CD4-positive, CD25-positive, alpha-beta regulatory T cell (primary cell): ENCODE measurements at regions not wholly inside any gene's neighbourhood (a gene's known extent, or its start where the extent isn't known, plus 50 kb on each side); places are given as distances from the start of the nearest gene placed in this dataset.

Source experiments
- ATAC-seq, 2 donors: fragments of 150-1000 bp; cut with Tn5 transposase; one replicate each; pipeline ENCODE4 v1.10.0; 2021; ENCODE audit warnings: low read depth in 2 of 2, moderate number of reproducible peaks in 2 of 2, moderate library complexity in 1 of 2
- DNase-seq, 3 donors: peaks; one replicate each; pipeline versions ENCODE4 v3.0.0 to v3.0.0-alpha.2; 2012 to 2022; ENCODE audit warnings: mixed read lengths in 1 of 3
- H3K27ac ChIP-seq: one replicate; pipeline ENCODE4 v1.7.0; 2013; ENCODE audit warnings: mild to moderate bottlenecking, low read length; ENCODE audit not compliant: insufficient read depth, poor library complexity, severe bottlenecking
- H3K27me3 ChIP-seq: one replicate; pipeline ENCODE4 v1.7.0; 2013; ENCODE audit warnings: low read length; ENCODE audit not compliant: control insufficient read depth, insufficient read depth
- H3K36me3 ChIP-seq: one replicate; pipeline ENCODE4 v1.7.0; 2013; ENCODE audit warnings: mild to moderate bottlenecking, low read length, moderate library complexity; ENCODE audit not compliant: control insufficient read depth, insufficient read depth
- H3K4me1 ChIP-seq: 2 replicates; pipeline ENCODE4 v1.7.0; 2013; ENCODE audit warnings: mild to moderate bottlenecking, low read length; ENCODE audit not compliant: insufficient read depth, control insufficient read depth, poor library complexity, severe bottlenecking
- H3K4me3 ChIP-seq: one replicate; pipeline ENCODE4 v1.7.0; 2013; ENCODE audit warnings: low read depth, mild to moderate bottlenecking, low read length, moderate library complexity
- H3K9me3 ChIP-seq, 2 experiments: 1 replicate in 1 of 2; 2 replicates in 1 of 2; pipeline ENCODE4 v1.7.0; 2013; ENCODE audit warnings: low read length in 2 of 2, mild to moderate bottlenecking in 1 of 2, moderate library complexity in 1 of 2; ENCODE audit not compliant: control insufficient read depth in 2 of 2
- H3K27ac Mint-ChIP-seq, 3 donors: one replicate each; pipeline ENCODE4 v1.8.0; 2020 to 2022; ENCODE audit warnings: mild to moderate bottlenecking in 3 of 3, mixed read lengths in 3 of 3, moderate library complexity in 2 of 3
- H3K27me3 Mint-ChIP-seq: one replicate; pipeline ENCODE4 v1.8.0; 2022; ENCODE audit warnings: mild to moderate bottlenecking, mixed read lengths
- H3K36me3 Mint-ChIP-seq: one replicate; pipeline ENCODE4 v1.8.0; 2020; ENCODE audit warnings: mixed read lengths
- H3K4me1 Mint-ChIP-seq, 4 donors: one replicate each; pipeline ENCODE4 v1.8.0; 2020 to 2022; ENCODE audit warnings: mixed read lengths in 4 of 4, mild to moderate bottlenecking in 1 of 4
- H3K4me3 Mint-ChIP-seq, 4 donors: one replicate each; pipeline ENCODE4 v1.8.0; 2020 to 2022; ENCODE audit warnings: mild to moderate bottlenecking in 4 of 4, mixed read lengths in 4 of 4, moderate library complexity in 3 of 4
- H3K9me3 Mint-ChIP-seq, 7 donors: one replicate each; pipeline ENCODE4 v1.8.0; 2020 to 2022; ENCODE audit warnings: mixed read lengths in 7 of 7, mild to moderate bottlenecking in 3 of 7, moderate library complexity in 2 of 7

DNA sequence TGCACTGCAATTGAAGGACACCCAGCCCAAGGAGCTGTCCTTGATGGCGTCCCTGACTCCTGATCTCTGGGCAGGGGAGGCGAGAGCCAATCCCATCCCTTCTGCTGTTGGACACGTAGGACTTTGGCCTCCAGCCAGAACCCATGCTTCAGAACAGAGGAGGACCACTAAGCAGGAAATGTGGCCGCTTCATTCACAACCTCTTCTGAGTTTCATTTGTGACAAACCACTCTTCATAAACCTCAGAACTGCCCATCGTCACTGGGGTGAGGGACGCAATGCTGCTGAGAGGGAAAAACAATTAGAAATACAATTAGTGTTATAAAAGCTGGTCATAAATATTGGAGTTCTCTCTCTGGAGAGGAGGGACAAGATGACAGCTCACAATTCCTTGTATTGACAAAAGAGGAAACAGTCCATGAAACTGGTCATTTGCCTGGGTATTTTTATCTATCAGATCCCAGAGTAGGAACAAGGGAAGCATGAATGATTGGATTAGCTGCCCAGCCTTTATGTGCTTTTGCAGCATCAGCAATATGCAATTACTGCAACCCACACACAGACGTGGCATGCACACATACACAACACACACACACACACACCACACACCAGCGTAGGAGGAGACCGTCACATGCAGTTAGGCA lies 216.5 kb upstream of the CADM1 start:
- no peak overlapping the region for H3K27ac Mint-ChIP-seq
- H3K27me3 Mint-ChIP-seq: no peaks in the 10 kb centered on the region
- no peaks in the 10 kb centered on the region for H3K36me3 Mint-ChIP-seq
- H3K4me1 Mint-ChIP-seq: no peaks in the 10 kb centered on the region
- H3K9me3 Mint-ChIP-seq: peaks cover 0 to 2% (median 0%) of the 10 kb centered on the region in 7 donors
- Histone ChIP-seq H3K4me3 (no peak overlapping the region), H3K4me1 (no peaks in the 10 kb centered on the region), H3K36me3 (no peaks in the 10 kb centered on the region), H3K27me3 (no peaks in the 10 kb centered on the region), H3K27ac (no peak overlapping the region), H3K9me3 (no peaks in the 10 kb centered on the region)
- H3K4me3 Mint-ChIP-seq: no peak overlapping the region
- ATAC-seq (no peak), DNase-seq (no peak)

GRCh38 chr11:115718945-115719344 lies 214.7 kb upstream of the CADM1 start:
- H3K4me1 Mint-ChIP-seq: no peaks in the 10 kb centered on the region
- H3K9me3 Mint-ChIP-seq: peaks cover 0 to 2% (median 0%) of the 10 kb centered on the region in 7 donors

GRCh38 chr11:115718106-115718505 lies 213.9 kb upstream of the CADM1 start:
- no peaks in the 10 kb centered on the region for H3K4me1 Mint-ChIP-seq
- DNase-seq: no peak
- H3K4me3 Mint-ChIP-seq: no peak overlapping the region
- Histone ChIP-seq H3K36me3 (no peaks in the 10 kb centered on the region), H3K9me3 (no peaks in the 10 kb centered on the region), H3K27ac (no peak overlapping the region), H3K4me1 (no peaks in the 10 kb centered on the region), H3K27me3 (peaks cover 2% of the 10 kb centered on the region), H3K4me3 (no peak overlapping the region)
- no peak overlapping the region for H3K27ac Mint-ChIP-seq
- peaks cover 0 to 2% (median 0%) of the 10 kb centered on the region in 7 donors for H3K9me3 Mint-ChIP-seq
- no peaks in the 10 kb centered on the region for H3K36me3 Mint-ChIP-seq
- H3K27me3 Mint-ChIP-seq: no peaks in the 10 kb centered on the region
- no peak for ATAC-seq

More at GRCh38 chr11:115718945-115719344, 214.7 kb upstream of the CADM1 start:
- H3K9me3 ChIP-seq: no peaks in the 10 kb centered on the region
- Mint-ChIP-seq H3K27ac (no peak overlapping the region), H3K36me3 (no peaks in the 10 kb centered on the region), H3K27me3 (no peaks in the 10 kb centered on the region), H3K4me3 (no peak overlapping the region)
- H3K27ac ChIP-seq: no peak overlapping the region
- no peaks in the 10 kb centered on the region for H3K4me1 ChIP-seq
- DNase-seq (no peak), ATAC-seq (no peak)
- H3K4me3 ChIP-seq: no peak overlapping the region
- H3K36me3 ChIP-seq: no peaks in the 10 kb centered on the region
- H3K27me3 ChIP-seq: peaks cover 2% of the 10 kb centered on the region

DNA sequence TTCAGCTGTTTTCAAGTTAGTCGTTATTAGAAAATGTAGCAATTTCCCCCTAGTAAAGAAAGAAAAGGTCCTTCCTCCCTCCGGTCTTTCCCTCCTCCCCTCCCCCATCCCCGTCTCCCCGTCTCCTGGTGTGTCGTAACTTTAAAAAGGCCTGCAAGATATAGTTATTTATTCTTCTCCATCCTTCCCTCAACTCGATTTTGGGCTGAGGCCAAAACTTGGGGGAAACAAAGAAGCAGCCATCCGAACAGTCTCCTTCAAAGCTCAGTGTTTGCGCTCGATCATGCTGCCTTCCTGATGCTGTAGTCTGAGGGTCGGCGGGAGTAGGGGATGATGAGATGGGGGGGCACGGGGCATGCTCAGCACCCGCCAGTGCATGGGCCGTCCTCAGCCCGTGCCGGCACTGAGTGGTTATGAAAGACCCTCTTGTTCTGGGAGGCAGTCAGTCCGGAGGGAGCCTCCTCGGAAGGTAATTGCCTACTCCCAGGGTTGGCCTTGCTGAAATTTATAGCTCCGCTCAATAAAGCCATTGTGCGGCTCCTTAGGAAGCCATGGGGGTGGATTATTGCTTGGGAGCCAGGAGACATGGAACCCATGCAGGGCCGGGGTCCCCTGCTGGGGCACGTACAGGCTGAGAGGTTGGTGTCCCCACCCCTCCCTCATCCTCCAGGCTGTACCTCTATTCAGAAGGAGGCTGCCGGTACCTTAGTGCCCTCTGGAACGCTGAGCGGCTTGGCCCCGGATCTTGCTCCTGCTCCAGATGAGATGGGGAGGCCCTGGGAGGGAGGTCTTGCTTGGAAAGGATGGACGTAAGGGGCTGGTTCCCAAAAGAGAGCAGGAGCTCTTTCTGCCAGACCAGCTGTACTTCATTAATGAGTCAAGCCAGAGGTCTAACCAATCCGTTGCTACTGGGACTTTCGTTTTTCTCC lies 212.7 kb upstream of the CADM1 start:
- ATAC-seq (no peak), DNase-seq (no peak)
- H3K4me1 Mint-ChIP-seq: no peaks in the 10 kb centered on the region
- H3K27me3 Mint-ChIP-seq: no peaks in the 10 kb centered on the region
- H3K4me3 ChIP-seq: no peak overlapping the region
- no peaks in the 10 kb centered on the region for H3K4me1 ChIP-seq
- H3K27ac Mint-ChIP-seq: no peak overlapping the region
- no peaks in the 10 kb centered on the region for H3K36me3 Mint-ChIP-seq
- peaks cover 0 to 3% (median 1%) of the 10 kb centered on the region in 7 donors for H3K9me3 Mint-ChIP-seq
- H3K36me3 ChIP-seq: no peaks in the 10 kb centered on the region
- H3K27ac ChIP-seq: no peak overlapping the region
- H3K4me3 Mint-ChIP-seq: no peak overlapping the region
- no peaks in the 10 kb centered on the region for H3K9me3 ChIP-seq
- H3K27me3 ChIP-seq: peaks cover 2% of the 10 kb centered on the region

GRCh38 chr11:115716080-115716479 lies 211.9 kb upstream of the CADM1 start:
- Histone ChIP-seq H3K4me3 (no peak overlapping the region), H3K27ac (no peak overlapping the region), H3K9me3 (no peaks in the 10 kb centered on the region), H3K36me3 (no peaks in the 10 kb centered on the region), H3K27me3 (peaks cover 2% of the 10 kb centered on the region), H3K4me1 (no peaks in the 10 kb centered on the region)
- no peak overlapping the region for H3K27ac Mint-ChIP-seq
- peaks cover 0 to 3% (median 1%) of the 10 kb centered on the region in 7 donors for H3K9me3 Mint-ChIP-seq
- no peaks in the 10 kb centered on the region for H3K27me3 Mint-ChIP-seq
- H3K4me3 Mint-ChIP-seq: no peak overlapping the region
- no peaks in the 10 kb centered on the region for H3K4me1 Mint-ChIP-seq
- DNase-seq (no peak), ATAC-seq (no peak)
- no peaks in the 10 kb centered on the region for H3K36me3 Mint-ChIP-seq

DNA sequence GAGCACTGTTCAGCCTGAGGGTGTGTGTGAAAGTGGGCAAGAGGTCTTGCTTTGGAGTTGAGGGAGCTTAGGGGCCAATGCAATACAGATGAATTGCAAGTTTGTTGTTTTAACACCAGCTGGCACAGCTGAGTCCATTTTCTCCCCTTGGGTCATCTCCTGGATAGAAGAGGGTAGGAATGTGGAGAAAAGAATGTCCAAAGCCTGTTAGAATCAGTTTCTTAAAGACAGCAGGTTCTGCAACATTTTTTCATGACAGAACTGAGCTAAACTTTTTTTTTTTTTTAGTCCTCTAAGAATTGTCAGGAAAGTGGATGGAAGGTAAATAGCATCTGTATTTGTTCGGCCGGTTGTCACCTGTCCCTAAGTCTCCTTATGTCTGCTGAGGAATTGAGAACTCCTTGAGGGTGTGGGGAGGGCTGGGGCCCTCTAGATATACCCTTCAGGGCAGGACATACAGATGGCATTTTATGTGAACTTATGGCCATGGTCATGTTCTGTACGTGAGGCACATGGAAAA lies 211.1 kb upstream of the CADM1 start:
- Histone ChIP-seq H3K27me3 (peaks cover 2% of the 10 kb centered on the region), H3K4me3 (no peak overlapping the region), H3K27ac (no peak overlapping the region), H3K4me1 (no peaks in the 10 kb centered on the region), H3K36me3 (no peaks in the 10 kb centered on the region), H3K9me3 (no peaks in the 10 kb centered on the region)
- ATAC-seq (no peak), DNase-seq (no peak)
- Mint-ChIP-seq H3K27me3 (no peaks in the 10 kb centered on the region), H3K27ac (no peak overlapping the region), H3K4me3 (no peak overlapping the region), H3K36me3 (no peaks in the 10 kb centered on the region), H3K4me1 (no peaks in the 10 kb centered on the region), H3K9me3 (peaks cover 0 to 3% (median 1%) of the 10 kb centered on the region in 7 donors)

DNA sequence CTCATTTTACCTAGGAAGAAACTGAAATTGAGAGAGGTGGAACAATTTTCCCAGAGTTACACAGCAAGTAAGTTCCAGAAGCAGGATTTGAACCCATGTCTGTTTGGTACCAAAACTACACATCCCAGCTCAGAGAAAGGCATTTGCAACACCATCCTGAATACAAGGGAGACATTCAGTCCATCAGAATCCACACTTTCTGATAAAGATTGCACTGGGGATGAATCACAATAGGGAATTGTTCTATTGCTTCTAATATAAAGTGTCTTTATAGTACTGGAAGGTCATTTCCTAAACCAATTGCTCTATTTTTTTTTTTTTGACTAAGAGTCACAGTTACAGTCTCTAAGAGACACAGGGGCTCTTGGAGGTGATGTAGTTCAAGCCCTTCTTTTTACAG lies 208.1 kb upstream of the CADM1 start:
- Mint-ChIP-seq H3K4me1 (peaks cover 0 to 4% (median 0%) of the 10 kb centered on the region in 4 donors), H3K36me3 (no peaks in the 10 kb centered on the region), H3K27ac (no peak overlapping the region), H3K27me3 (no peaks in the 10 kb centered on the region), H3K4me3 (no peak overlapping the region), H3K9me3 (peaks cover 0 to 6% (median 0%) of the 10 kb centered on the region in 7 donors)
- H3K27ac ChIP-seq: no peak overlapping the region
- DNase-seq: no peak
- no peak for ATAC-seq
- H3K27me3 ChIP-seq: peaks cover 2% of the 10 kb centered on the region
- H3K36me3 ChIP-seq: no peaks in the 10 kb centered on the region
- no peaks in the 10 kb centered on the region for H3K4me1 ChIP-seq
- H3K9me3 ChIP-seq: no peaks in the 10 kb centered on the region
- no peak overlapping the region for H3K4me3 ChIP-seq
